Activated CD4-positive, alpha-beta T cell treated with anti-CD3 and anti-CD28 coated beads, Interleukin-2, amount 10 ng/mL, durations not matched to agents 7 days and 5 days (primary cell): ENCODE measurements at regions not wholly inside any gene's neighbourhood (a gene's known extent, or its start where the extent isn't known, plus 50 kb on each side); places are given as distances from the start of the nearest gene placed in this dataset.
"Not testable (repeated sequence)": the region's sequence is repeated elsewhere in the genome, so short reads cannot be mapped to it uniquely, and the experiment has no call there.

Experiments
- CTCF ChIA-PET: fragments of 350-600 bp; sonication (Branson Sonifier 250); formaldehyde crosslinking; loops from one replicate; lab custom pipeline; 2021; ENCODE audit warnings: antibody characterized with exemption; lab: Charles Lee
- POLR2A ChIA-PET: fragments of 350-600 bp; sonication (Branson Sonifier 250); formaldehyde crosslinking; loops from one replicate; lab custom pipeline; 2021; ENCODE audit warnings: antibody characterized with exemption; lab: Charles Lee
- DNase-seq: peaks from one replicate; pipeline ENCODE4 v3.0.0-alpha.2; 2020
- H3K27ac Mint-ChIP-seq: one replicate; pipeline ENCODE4 v1.8.0; 2021; ENCODE audit warnings: mild to moderate bottlenecking, moderate library complexity, mixed read lengths
- H3K27me3 Mint-ChIP-seq: one replicate; pipeline ENCODE4 v1.8.0; 2021; ENCODE audit warnings: mixed read lengths
- H3K36me3 Mint-ChIP-seq: one replicate; pipeline ENCODE4 v1.8.0; 2021; ENCODE audit warnings: low read depth, mixed read lengths
- H3K4me1 Mint-ChIP-seq: one replicate; pipeline ENCODE4 v1.8.0; 2021; ENCODE audit warnings: mixed read lengths
- H3K4me3 Mint-ChIP-seq: one replicate; pipeline ENCODE4 v1.8.0; 2021; ENCODE audit warnings: mild to moderate bottlenecking, moderate library complexity, mixed read lengths
- H3K9me3 Mint-ChIP-seq: one replicate; pipeline ENCODE4 v1.8.0; 2021; ENCODE audit warnings: mixed read lengths

- Mint-ChIP-seq H3K27me3 (no peaks in the 10 kb centered on the region), H3K4me1 (no peaks in the 10 kb centered on the region), H3K27ac (no peak overlapping the region), H3K36me3 (no peaks in the 10 kb centered on the region), H3K4me3 (no peak overlapping the region), H3K9me3 (no peaks in the 10 kb centered on the region)
- ChIA-PET CTCF (no interaction called here), POLR2A (no interaction called here)
- DNase-seq: no peak
Observed at GRCh38 chr11:101279728-101280127, 150.1 kb upstream of the PGR start.

- Mint-ChIP-seq H3K4me3 (no peak overlapping the region), H3K9me3 (no peaks in the 10 kb centered on the region), H3K27me3 (no peaks in the 10 kb centered on the region), H3K27ac (no peak overlapping the region), H3K36me3 (no peaks in the 10 kb centered on the region), H3K4me1 (no peaks in the 10 kb centered on the region)
- POLR2A ChIA-PET: no interaction called here
- CTCF ChIA-PET: no interaction called here
- no peak for DNase-seq
Observed at GRCh38 chr11:101278286-101278685, 148.7 kb upstream of the PGR start.

- H3K36me3 Mint-ChIP-seq: no peaks in the 10 kb centered on the region
Observed at GRCh38 chr11:101277036-101277435, 147.4 kb upstream of the PGR start.

GRCh38 chr11:101269990-101270660, 140.5 kb upstream of the PGR start:
- Mint-ChIP-seq H3K27me3 (no peaks in the 10 kb centered on the region), H3K4me1 (no peaks in the 10 kb centered on the region), H3K4me3 (no peak overlapping the region), H3K27ac (no peak overlapping the region), H3K9me3 (no peaks in the 10 kb centered on the region), H3K36me3 (no peaks in the 10 kb centered on the region)
- no peak for DNase-seq
- ChIA-PET CTCF (no interaction called here), POLR2A (no interaction called here)

More at GRCh38 chr11:101277036-101277435, 147.4 kb upstream of the PGR start:
- Mint-ChIP-seq H3K4me1 (no peaks in the 10 kb centered on the region), H3K27me3 (no peaks in the 10 kb centered on the region), H3K27ac (no peak overlapping the region), H3K4me3 (no peak overlapping the region), H3K9me3 (no peaks in the 10 kb centered on the region)
- no peak for DNase-seq
- ChIA-PET POLR2A (no interaction called here), CTCF (no interaction called here)

- Mint-ChIP-seq H3K9me3 (no peaks in the 10 kb centered on the region), H3K4me1 (no peaks in the 10 kb centered on the region), H3K27ac (no peak overlapping the region), H3K36me3 (no peaks in the 10 kb centered on the region), H3K27me3 (no peaks in the 10 kb centered on the region), H3K4me3 (no peak overlapping the region)
- DNase-seq: no peak
- POLR2A ChIA-PET: no interaction called here
- CTCF ChIA-PET: no interaction called here
Observed at GRCh38 chr11:101269390-101269789, 139.8 kb upstream of the PGR start.

GRCh38 chr11:101267654-101268053, 138.0 kb upstream of the PGR start:
- Mint-ChIP-seq H3K36me3 (no peaks in the 10 kb centered on the region), H3K4me1 (no peaks in the 10 kb centered on the region), H3K4me3 (no peak overlapping the region), H3K27me3 (no peaks in the 10 kb centered on the region), H3K9me3 (no peaks in the 10 kb centered on the region), H3K27ac (no peak overlapping the region)
- ChIA-PET CTCF (no interaction called here), POLR2A (no interaction called here)
- DNase-seq: no peak

- ChIA-PET POLR2A (no interaction called here), CTCF (no interaction called here)
- Mint-ChIP-seq H3K27ac (no peak overlapping the region), H3K27me3 (no peaks in the 10 kb centered on the region), H3K9me3 (no peaks in the 10 kb centered on the region), H3K4me3 (no peak overlapping the region), H3K4me1 (no peaks in the 10 kb centered on the region), H3K36me3 (no peaks in the 10 kb centered on the region)
- no peak for DNase-seq
Observed at GRCh38 chr11:101264306-101264705, 134.7 kb upstream of the PGR start.

- no peak overlapping the region for H3K27ac Mint-ChIP-seq
- no peak overlapping the region for H3K4me3 Mint-ChIP-seq
- DNase-seq: no peak
- no peaks in the 10 kb centered on the region for H3K36me3 Mint-ChIP-seq
- CTCF ChIA-PET: no interaction called here
- H3K27me3 Mint-ChIP-seq: no peaks in the 10 kb centered on the region
- no peaks in the 10 kb centered on the region for H3K9me3 Mint-ChIP-seq
- POLR2A ChIA-PET: no interaction called here
- no peaks in the 10 kb centered on the region for H3K4me1 Mint-ChIP-seq
Observed at GRCh38 chr11:101262995-101263394, 133.4 kb upstream of the PGR start.

GRCh38 chr11:101262258-101262657, 132.6 kb upstream of the PGR start:
- Mint-ChIP-seq H3K27ac (no peak overlapping the region), H3K4me1 (no peaks in the 10 kb centered on the region), H3K9me3 (no peaks in the 10 kb centered on the region), H3K36me3 (no peaks in the 10 kb centered on the region), H3K4me3 (no peak overlapping the region), H3K27me3 (no peaks in the 10 kb centered on the region)
- POLR2A ChIA-PET: no interaction called here
- DNase-seq: no peak
- CTCF ChIA-PET: no interaction called here

GRCh38 chr11:101255036-101255435, 125.4 kb upstream of the PGR start:
- ChIA-PET CTCF (no interaction called here), POLR2A (no interaction called here)
- Mint-ChIP-seq H3K27me3 (no peaks in the 10 kb centered on the region), H3K9me3 (no peaks in the 10 kb centered on the region), H3K4me3 (no peak overlapping the region), H3K27ac (no peak overlapping the region), H3K4me1 (no peaks in the 10 kb centered on the region), H3K36me3 (no peaks in the 10 kb centered on the region)
- no peak for DNase-seq

- CTCF ChIA-PET: no interaction called here
- no peaks in the 10 kb centered on the region for H3K4me1 Mint-ChIP-seq
- H3K27ac Mint-ChIP-seq: no peak overlapping the region
- H3K4me3 Mint-ChIP-seq: no peak overlapping the region
- H3K9me3 Mint-ChIP-seq: no peaks in the 10 kb centered on the region
- POLR2A ChIA-PET: no interaction called here
- no peak for DNase-seq
- H3K36me3 Mint-ChIP-seq: no peaks in the 10 kb centered on the region
- no peaks in the 10 kb centered on the region for H3K27me3 Mint-ChIP-seq
Observed at GRCh38 chr11:101254037-101254436, 124.4 kb upstream of the PGR start.

- H3K27ac Mint-ChIP-seq, H3K4me1 Mint-ChIP-seq, DNase-seq, H3K9me3 Mint-ChIP-seq, CTCF ChIA-PET, H3K4me3 Mint-ChIP-seq, H3K27me3 Mint-ChIP-seq, POLR2A ChIA-PET, H3K36me3 Mint-ChIP-seq: not testable (repeated sequence)
Observed at GRCh38 chr11:101245635-101246034, 116.0 kb upstream of the PGR start.

- H3K27ac Mint-ChIP-seq, CTCF ChIA-PET, H3K9me3 Mint-ChIP-seq, H3K27me3 Mint-ChIP-seq, H3K4me3 Mint-ChIP-seq, H3K4me1 Mint-ChIP-seq, POLR2A ChIA-PET, H3K36me3 Mint-ChIP-seq, DNase-seq: not testable (repeated sequence)
Observed at GRCh38 chr11:101245081-101245480, 115.5 kb upstream of the PGR start.

- H3K36me3 Mint-ChIP-seq: no peaks in the 10 kb centered on the region
- ChIA-PET CTCF (no interaction called here), POLR2A (no interaction called here)
- no peak overlapping the region for H3K4me3 Mint-ChIP-seq
- H3K27me3 Mint-ChIP-seq: no peaks in the 10 kb centered on the region
- H3K4me1 Mint-ChIP-seq: no peaks in the 10 kb centered on the region
- no peak for DNase-seq
- H3K27ac Mint-ChIP-seq: no peak overlapping the region
- peaks cover 2% of the 10 kb centered on the region for H3K9me3 Mint-ChIP-seq
Observed at GRCh38 chr11:101241160-101241795, 111.7 kb upstream of the PGR start.
